Mesenchymal stem cell (in vitro differentiated cells and primary cell): ENCODE measurements at regions not wholly inside any gene's neighbourhood (a gene's known extent, or its start where the extent isn't known, plus 50 kb on each side); places are given as distances from the start of the nearest gene placed in this dataset.
A peak's percentile ranks its signal among the peaks of the same experiment; 100 is the strongest.

Source experiments
- DNase-seq: peaks from one replicate; pipeline ENCODE4 v3.0.0-alpha.2; 2013
- H2AFZ ChIP-seq: one replicate; pipeline ENCODE4 v1.6.1; 2013; ENCODE audit warnings: low read depth, mild to moderate bottlenecking, control low read depth, inconsistent platforms, low read length, moderate library complexity
- H2AK5ac ChIP-seq: 2 replicates; pipeline ENCODE4 v1.6.1; 2013; ENCODE audit warnings: low read length, moderate library complexity, mild to moderate bottlenecking, inconsistent platforms; ENCODE audit not compliant: severe bottlenecking
- H2BK120ac ChIP-seq: one replicate; pipeline ENCODE4 v1.6.1; 2013; ENCODE audit warnings: low read depth, mild to moderate bottlenecking, inconsistent platforms, low read length, moderate library complexity
- H2BK12ac ChIP-seq, 2 experiments: one replicate each; pipeline ENCODE4 v1.6.1; 2013; ENCODE audit warnings: inconsistent platforms in 2 of 2, low read length in 2 of 2, mild to moderate bottlenecking in 2 of 2, moderate library complexity in 2 of 2, control low read depth in 1 of 2
- H2BK15ac ChIP-seq: one replicate; pipeline ENCODE4 v1.6.1; 2013; ENCODE audit warnings: mild to moderate bottlenecking, low read depth, inconsistent platforms; ENCODE audit not compliant: poor library complexity, severe bottlenecking
- H2BK5ac ChIP-seq: 2 replicates; pipeline ENCODE4 v1.6.1; 2013; ENCODE audit warnings: low read depth, mild to moderate bottlenecking, low read length, control low read depth, inconsistent platforms; ENCODE audit not compliant: poor library complexity, severe bottlenecking
- H3K14ac ChIP-seq, 2 experiments: one replicate each; pipeline ENCODE4 v1.6.1; 2013; ENCODE audit warnings: inconsistent platforms in 2 of 2, low read length in 2 of 2, control low read depth in 1 of 2, mild to moderate bottlenecking in 1 of 2, moderate library complexity in 1 of 2
- H3K18ac ChIP-seq, 2 experiments: one replicate each; pipeline ENCODE4 v1.6.1; 2013; ENCODE audit warnings: inconsistent platforms in 2 of 2, low read length in 2 of 2, control low read depth in 1 of 2, low read depth in 1 of 2, mild to moderate bottlenecking in 1 of 2
- H3K23ac ChIP-seq, 2 experiments: one replicate each; pipeline ENCODE4 v1.6.1; 2013; ENCODE audit warnings: inconsistent platforms in 2 of 2, low read length in 2 of 2, mild to moderate bottlenecking in 2 of 2, moderate library complexity in 2 of 2, control low read depth in 1 of 2
- H3K27ac ChIP-seq: 2 replicates; pipeline ENCODE4 v1.5.1; 2013; ENCODE audit warnings: mild to moderate bottlenecking, moderate library complexity, low read length, control low read depth, inconsistent platforms; ENCODE audit not compliant: poor library complexity, severe bottlenecking
- H3K27me3 ChIP-seq, 2 experiments: 2 replicates each; pipeline versions ENCODE4 v1.6.1 to v1.7.0; 2013; ENCODE audit warnings: low read length in 2 of 2, mild to moderate bottlenecking in 2 of 2, moderate library complexity in 2 of 2, control low read depth in 1 of 2, inconsistent platforms in 1 of 2; ENCODE audit not compliant: control insufficient read depth in 1 of 2, insufficient read depth in 1 of 2
- H3K36me3 ChIP-seq, 2 experiments: 2 replicates each; pipeline versions ENCODE4 v1.6.1 to v1.7.0; 2013; ENCODE audit warnings: low read length in 2 of 2, control low read depth in 1 of 2, inconsistent platforms in 1 of 2, low read depth in 1 of 2, mild to moderate bottlenecking in 1 of 2; ENCODE audit not compliant: insufficient read depth in 2 of 2, control insufficient read depth in 1 of 2
- H3K4ac ChIP-seq, 2 experiments: one replicate each; pipeline ENCODE4 v1.6.1; 2013; ENCODE audit warnings: inconsistent platforms in 2 of 2, low read length in 2 of 2, mild to moderate bottlenecking in 2 of 2, moderate library complexity in 2 of 2, control low read depth in 1 of 2, low read depth in 1 of 2
- H3K4me1 ChIP-seq: 2 replicates; pipeline ENCODE4 v1.6.1; 2013; ENCODE audit warnings: low read depth, low read length, control low read depth; ENCODE audit not compliant: control insufficient read depth, insufficient read depth
- H3K4me2 ChIP-seq: 2 replicates; pipeline ENCODE4 v1.6.1; 2013; ENCODE audit warnings: low read length, mild to moderate bottlenecking, inconsistent platforms; ENCODE audit not compliant: poor library complexity, severe bottlenecking
- H3K4me3 ChIP-seq, 2 experiments: 2 replicates each; pipeline versions ENCODE4 v1.5.1 to v1.7.0; 2013; ENCODE audit warnings: low read length in 2 of 2, mild to moderate bottlenecking in 2 of 2, control low read depth in 1 of 2, low read depth in 1 of 2; ENCODE audit not compliant: insufficient read depth in 1 of 2
- H3K79me1 ChIP-seq: replicated peaks from 2 replicates; pipeline ENCODE4 v1.6.1; 2013; ENCODE audit warnings: mild to moderate bottlenecking, control low read depth, low read length, inconsistent platforms; ENCODE audit not compliant: poor library complexity, severe bottlenecking
- H3K9ac ChIP-seq: 2 replicates; pipeline ENCODE4 v1.7.0; 2013; ENCODE audit warnings: mild to moderate bottlenecking, low read length, moderate library complexity
- H3K9me3 ChIP-seq: 2 replicates; pipeline ENCODE4 v1.7.0; 2013; ENCODE audit warnings: mild to moderate bottlenecking, low read length; ENCODE audit not compliant: control insufficient read depth
- H4K8ac ChIP-seq: one replicate; pipeline ENCODE4 v1.6.1; 2013; ENCODE audit warnings: inconsistent platforms, mild to moderate bottlenecking, low read length, moderate library complexity
- H4K91ac ChIP-seq: one replicate; pipeline ENCODE4 v1.6.1; 2013; ENCODE audit warnings: mild to moderate bottlenecking, low read length, inconsistent platforms
- WGBS: methylation state at CpG from one replicate; pipeline ENCODE4 v1.1.7; 2013; ENCODE audit warnings: mixed read lengths; 5-methylcytosine and 5-hydroxymethylcytosine counted together

- no peak overlapping the region for H4K91ac ChIP-seq
- WGBS = 71% methylated on average over 1 of the region's 2 CpGs
These were observed 438.6 kb downstream of the ZEB2 start for GRCh38 chr2:144081272-144081671.

GRCh38 chr2:144079803-144080202, 440.1 kb downstream of the ZEB2 start:
- Histone ChIP-seq H2BK120ac (no peak overlapping the region), H2BK12ac (no peak overlapping the region), H3K79me1 (no peaks in the 10 kb centered on the region), H3K27ac (no peak overlapping the region), H2BK5ac (no peak overlapping the region), H3K9ac (no peak overlapping the region), H3K4me1 (peaks cover 6% of the 10 kb centered on the region), H3K36me3 (no peaks in the 10 kb centered on the region), H2BK15ac (no peak overlapping the region), H4K91ac (no peak overlapping the region), H4K8ac (no peak overlapping the region), H3K4me2 (no peak overlapping the region), H3K4me3 (no peak overlapping the region), H3K23ac (no peak overlapping the region), H3K9me3 (no peaks in the 10 kb centered on the region), H3K18ac (no peak overlapping the region), H3K14ac (no peak overlapping the region), H2AFZ (no peak overlapping the region), H3K4ac (no peak overlapping the region), H3K27me3 (no peaks in the 10 kb centered on the region), H2AK5ac (no peak overlapping the region)
- DNase-seq = no peak

More at GRCh38 chr2:144081272-144081671, 438.6 kb downstream of the ZEB2 start:
- no peaks in the 10 kb centered on the region for H3K36me3 ChIP-seq
- no peak overlapping the region for H3K27ac ChIP-seq
- H4K8ac ChIP-seq = no peak overlapping the region
- H3K27me3 ChIP-seq = no peaks in the 10 kb centered on the region
- H2BK15ac ChIP-seq = no peak overlapping the region
- H3K79me1 ChIP-seq = no peaks in the 10 kb centered on the region
- H2BK5ac ChIP-seq = no peak overlapping the region
- H3K4me2 ChIP-seq = no peak overlapping the region
- no peak overlapping the region for H3K23ac ChIP-seq
- peak overlapping the region in 1 of 2 experiments; percentile 39 for H3K14ac ChIP-seq
- no peak for DNase-seq
- no peak overlapping the region for H3K18ac ChIP-seq
- H3K4me1 ChIP-seq = peaks cover 6% of the 10 kb centered on the region
- no peak overlapping the region for H3K4me3 ChIP-seq
- H2AFZ ChIP-seq = no peak overlapping the region
- H3K4ac ChIP-seq = peak overlapping the region in 1 of 2 experiments; percentile 33
- H2BK120ac ChIP-seq = no peak overlapping the region
- H2AK5ac ChIP-seq = no peak overlapping the region
- no peak overlapping the region for H2BK12ac ChIP-seq
- H3K9me3 ChIP-seq = no peaks in the 10 kb centered on the region
- no peak overlapping the region for H3K9ac ChIP-seq

GRCh38 chr2:144078802-144079724, 440.9 kb downstream of the ZEB2 start:
- no peak overlapping the region for H4K8ac ChIP-seq
- no peak overlapping the region for H3K4ac ChIP-seq
- no peaks in the 10 kb centered on the region for H3K27me3 ChIP-seq
- no peak overlapping the region for H2AK5ac ChIP-seq
- peaks cover 6% of the 10 kb centered on the region for H3K4me1 ChIP-seq
- no peak overlapping the region for H2BK120ac ChIP-seq
- H2BK5ac ChIP-seq = no peak overlapping the region
- no peak overlapping the region for H2AFZ ChIP-seq
- no peaks in the 10 kb centered on the region for H3K79me1 ChIP-seq
- no peak for DNase-seq
- H2BK15ac ChIP-seq = no peak overlapping the region
- no peak overlapping the region for H3K23ac ChIP-seq
- H3K4me2 ChIP-seq = no peak overlapping the region
- no peak overlapping the region for H4K91ac ChIP-seq
- no peaks in the 10 kb centered on the region for H3K36me3 ChIP-seq
- H3K27ac ChIP-seq = no peak overlapping the region
- no peak overlapping the region for H2BK12ac ChIP-seq
- H3K14ac ChIP-seq = no peak overlapping the region
- H3K9me3 ChIP-seq = no peaks in the 10 kb centered on the region
- H3K9ac ChIP-seq = no peak overlapping the region
- H3K4me3 ChIP-seq = no peak overlapping the region
- WGBS = 80% methylated on average over 1 of the region's 3 CpGs
- no peak overlapping the region for H3K18ac ChIP-seq

GRCh38 chr2:144078106-144078505, 441.8 kb downstream of the ZEB2 start:
- H4K91ac ChIP-seq = no peak overlapping the region

More at GRCh38 chr2:144078106-144078505, 441.8 kb downstream of the ZEB2 start:
- Histone ChIP-seq H2BK5ac (no peak overlapping the region), H3K23ac (no peak overlapping the region), H3K27me3 (no peaks in the 10 kb centered on the region), H3K4me3 (no peak overlapping the region), H3K36me3 (no peaks in the 10 kb centered on the region), H3K18ac (no peak overlapping the region), H2BK120ac (no peak overlapping the region), H2BK12ac (no peak overlapping the region), H3K4me1 (peaks cover 2% of the 10 kb centered on the region), H3K9ac (no peak overlapping the region), H3K4me2 (no peak overlapping the region), H3K9me3 (no peaks in the 10 kb centered on the region), H4K8ac (no peak overlapping the region), H3K14ac (no peak overlapping the region), H2BK15ac (no peak overlapping the region), H2AK5ac (no peak overlapping the region), H3K79me1 (no peaks in the 10 kb centered on the region), H2AFZ (no peak overlapping the region), H3K27ac (no peak overlapping the region), H3K4ac (no peak overlapping the region)
- no peak for DNase-seq
